ENCODE measurements at regions not wholly inside any gene's neighbourhood (a gene's known extent, or its start where the extent isn't known, plus 50 kb on each side); places are given as distances from the start of the nearest gene placed in this dataset.

- ChIA-PET CTCF (no interaction called here), POLR2A (no interaction called here)
- DNase-seq (ENCODE audit: low read depth, low spot score) (no peak), ATAC-seq (no peak)
- Histone ChIP-seq H3K27me3 (ENCODE audit: control insufficient read depth, insufficient read depth, low read length) (no peaks in the 10 kb centered on the region), H3K4me1 (ENCODE audit: control insufficient read depth, insufficient read depth, low read length) (no peaks in the 10 kb centered on the region), H3K9me3 (ENCODE audit: control insufficient read depth, insufficient read depth, low read depth, low read length) (no peaks in the 10 kb centered on the region), H3K4me3 (ENCODE audit: low read depth in 2 of 2, low read length in 2 of 2) (no peak overlapping the region), H3K27ac (ENCODE audit: low read length) (no peak overlapping the region), H3K36me3 (ENCODE audit: control insufficient read depth, insufficient read depth, low read length) (no peaks in the 10 kb centered on the region)
- intact Hi-C loops (cut with micrococcal nuclease; ENCODE audit: unreplicated experiment), result no loop called here
- in situ Hi-C loops (cut with HindIII; ENCODE audit: low pct_unique_long_range_greater_than_20kb, low sequenced_read_pairs), result no loop called here
- no TSS peak for BruUV-seq (replicated peaks)
- TF ChIP-seq CTCF (IDR thresholded peaks at IDR 0.05), result no peak
These were observed 121.3 kb upstream of the CDH8 start for GRCh38 chr16:62157544-62157943.

- intact Hi-C loops (cut with micrococcal nuclease; ENCODE audit: unreplicated experiment), result no loop called here
- H3K4me3 ChIP-seq (ENCODE audit: low read depth in 2 of 2, low read length in 2 of 2), result no peak overlapping the region
- no peaks in the 10 kb centered on the region for H3K27me3 ChIP-seq (ENCODE audit: control insufficient read depth, insufficient read depth, low read length)
- no peaks in the 10 kb centered on the region for H3K36me3 ChIP-seq (ENCODE audit: control insufficient read depth, insufficient read depth, low read length)
- H3K27ac ChIP-seq (ENCODE audit: low read length), result no peak overlapping the region
- DNase-seq (ENCODE audit: low read depth, low spot score), result no peak
- no peak for TF ChIP-seq REST (IDR thresholded peaks at IDR 0.05; ENCODE audit: insufficient read depth in 1 of 2, low read depth in 2 of 2, low read length in 1 of 2)
- no peak for TF ChIP-seq POLR2AphosphoS5 (IDR thresholded peaks at IDR 0.05; ENCODE audit: low read depth, low read length)
- no peak for TF ChIP-seq SIN3A (IDR thresholded peaks at IDR 0.05; ENCODE audit: borderline replicate concordance, insufficient read depth, low read depth, low read length)
- no peak for TF ChIP-seq TCF7L2 (IDR thresholded peaks at IDR 0.05; ENCODE audit: low read depth, low read length)
- TF ChIP-seq CTCF (IDR thresholded peaks at IDR 0.05), result no peak
- POLR2A ChIA-PET, result no interaction called here
- no peak for ATAC-seq
- BruUV-seq (replicated peaks), result no TSS peak
- CTCF ChIA-PET, result no interaction called here
- no peaks in the 10 kb centered on the region for H3K4me1 ChIP-seq (ENCODE audit: control insufficient read depth, insufficient read depth, low read length)
- in situ Hi-C loops (cut with HindIII; ENCODE audit: low pct_unique_long_range_greater_than_20kb, low sequenced_read_pairs), result no loop called here
- no peaks in the 10 kb centered on the region for H3K9me3 ChIP-seq (ENCODE audit: control insufficient read depth, insufficient read depth, low read depth, low read length)
These were observed 120.7 kb upstream of the CDH8 start for GRCh38 chr16:62156971-62157370.

GRCh38 chr16:62149631-62150030 lies 113.4 kb upstream of the CDH8 start:
- Histone ChIP-seq H3K27ac (ENCODE audit: low read length) (no peak overlapping the region), H3K4me1 (ENCODE audit: control insufficient read depth, insufficient read depth, low read length) (no peaks in the 10 kb centered on the region), H3K27me3 (ENCODE audit: control insufficient read depth, insufficient read depth, low read length) (no peaks in the 10 kb centered on the region), H3K36me3 (ENCODE audit: control insufficient read depth, insufficient read depth, low read length) (no peaks in the 10 kb centered on the region), H3K4me3 (ENCODE audit: low read depth in 2 of 2, low read length in 2 of 2) (no peak overlapping the region), H3K9me3 (ENCODE audit: control insufficient read depth, insufficient read depth, low read depth, low read length) (no peaks in the 10 kb centered on the region)
- no TSS peak for BruUV-seq (replicated peaks)
- CTCF ChIA-PET, result no interaction called here
- no peak for TF ChIP-seq CTCF (IDR thresholded peaks at IDR 0.05)
- no peak for TF ChIP-seq SIN3A (IDR thresholded peaks at IDR 0.05; ENCODE audit: borderline replicate concordance, insufficient read depth, low read depth, low read length)
- TF ChIP-seq POLR2AphosphoS5 (IDR thresholded peaks at IDR 0.05; ENCODE audit: low read depth, low read length), result no peak
- TF ChIP-seq TCF7L2 (IDR thresholded peaks at IDR 0.05; ENCODE audit: low read depth, low read length), result no peak
- no peak for TF ChIP-seq REST (IDR thresholded peaks at IDR 0.05; ENCODE audit: insufficient read depth in 1 of 2, low read depth in 2 of 2, low read length in 1 of 2)
- in situ Hi-C loops (cut with HindIII; ENCODE audit: low pct_unique_long_range_greater_than_20kb, low sequenced_read_pairs), result no loop called here
- DNase-seq (ENCODE audit: low read depth, low spot score) (no peak), ATAC-seq (no peak)
- POLR2A ChIA-PET, result no interaction called here
- intact Hi-C loops (cut with micrococcal nuclease; ENCODE audit: unreplicated experiment), result no loop called here
